ENCODE measurements at regions not wholly inside any gene's neighbourhood (a gene's known extent, or its start where the extent isn't known, plus 50 kb on each side); places are given as distances from the start of the nearest gene placed in this dataset.
"Not testable (repeated sequence)": the region's sequence is repeated elsewhere in the genome, so short reads cannot be mapped to it uniquely, and the experiment has no call there.

GRCh38 chr5:87784311-87784710 lies 371.6 kb upstream of the CCNH start:
- DNase-seq = no peak

- no peak for DNase-seq
These were observed 370.2 kb upstream of the CCNH start for GRCh38 chr5:87782916-87783315.

GRCh38 chr5:87781976-87782375 lies 369.2 kb upstream of the CCNH start:
- no peak for DNase-seq

GRCh38 chr5:87780831-87781760 lies 368.4 kb upstream of the CCNH start:
- DNase-seq = peak; percentile 20

GRCh38 chr5:87778876-87779275 lies 366.1 kb upstream of the CCNH start:
- no peak for DNase-seq

- no peak for DNase-seq
These were observed 365.1 kb upstream of the CCNH start for GRCh38 chr5:87777877-87778276.

- no peak for DNase-seq
These were observed 364.1 kb upstream of the CCNH start for GRCh38 chr5:87776785-87777184.

GRCh38 chr5:87776302-87776701 lies 363.6 kb upstream of the CCNH start:
- not testable (repeated sequence) for DNase-seq

- no peak for DNase-seq
These were observed 362.5 kb upstream of the CCNH start for GRCh38 chr5:87775228-87775627.

- DNase-seq = no peak
These were observed 362.1 kb upstream of the CCNH start for GRCh38 chr5:87774804-87775203.

- DNase-seq = no peak
These were observed 357.9 kb upstream of the CCNH start for GRCh38 chr5:87770601-87771121.

GRCh38 chr5:87770016-87770570 lies 357.4 kb upstream of the CCNH start:
- no peak for DNase-seq

- no peak for DNase-seq
These were observed 356.4 kb upstream of the CCNH start for GRCh38 chr5:87769157-87769556.

GRCh38 chr5:87768190-87768589 lies 355.5 kb upstream of the CCNH start:
- DNase-seq = no peak

GRCh38 chr5:87765009-87765408 lies 352.3 kb upstream of the CCNH start:
- DNase-seq = no peak

- no peak for DNase-seq
These were observed 349.9 kb upstream of the CCNH start for GRCh38 chr5:87762631-87763030.

- no peak for DNase-seq
These were observed 344.2 kb upstream of the CCNH start for GRCh38 chr5:87756951-87757350.

- no peak for DNase-seq
These were observed 342.6 kb upstream of the CCNH start for GRCh38 chr5:87755360-87755759.

GRCh38 chr5:87754009-87754757 lies 341.5 kb upstream of the CCNH start:
- DNase-seq = no peak

GRCh38 chr5:87752362-87752761 lies 339.6 kb upstream of the CCNH start:
- DNase-seq = no peak

- no peak for DNase-seq
These were observed 339.1 kb upstream of the CCNH start for GRCh38 chr5:87751824-87752223.

GRCh38 chr5:87746891-87747377 lies 334.2 kb upstream of the CCNH start:
- DNase-seq = no peak

- no peak for DNase-seq
These were observed 333.6 kb upstream of the CCNH start for GRCh38 chr5:87746341-87746740.

All from kidney glomerular epithelial cell (primary cell).